Kidney glomerular epithelial cell (primary cell): ENCODE measurements at regions not wholly inside any gene's neighbourhood (a gene's known extent, or its start where the extent isn't known, plus 50 kb on each side); places are given as distances from the start of the nearest gene placed in this dataset.
"Not testable (repeated sequence)": the region's sequence is repeated elsewhere in the genome, so short reads cannot be mapped to it uniquely, and the experiment has no call there.

Experiments used
- DNase-seq: peaks from one replicate; lab custom pipeline; 2025; lab: John Stamatoyannopoulos, UW

DNA sequence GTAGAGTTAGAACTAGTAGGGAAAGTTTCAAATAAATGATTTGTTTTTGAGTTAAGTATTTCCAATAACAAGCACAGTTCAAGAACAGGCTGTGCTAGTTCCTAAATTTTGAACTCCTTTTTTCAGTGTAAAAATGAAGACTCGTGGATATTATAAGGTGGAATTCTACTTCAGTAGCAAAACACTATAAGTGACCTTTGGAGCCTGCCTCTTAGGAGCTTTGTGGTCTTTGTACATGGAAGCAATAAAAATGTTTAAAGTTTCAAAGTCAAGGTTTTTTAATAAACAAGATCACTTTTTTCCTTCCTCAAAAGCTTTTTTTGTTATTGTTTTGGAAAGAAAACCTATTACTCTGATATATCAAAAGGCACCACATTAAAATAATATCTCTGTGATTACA is 292.4 kb upstream of the VWC2 start:
- DNase-seq: no peak

DNA sequence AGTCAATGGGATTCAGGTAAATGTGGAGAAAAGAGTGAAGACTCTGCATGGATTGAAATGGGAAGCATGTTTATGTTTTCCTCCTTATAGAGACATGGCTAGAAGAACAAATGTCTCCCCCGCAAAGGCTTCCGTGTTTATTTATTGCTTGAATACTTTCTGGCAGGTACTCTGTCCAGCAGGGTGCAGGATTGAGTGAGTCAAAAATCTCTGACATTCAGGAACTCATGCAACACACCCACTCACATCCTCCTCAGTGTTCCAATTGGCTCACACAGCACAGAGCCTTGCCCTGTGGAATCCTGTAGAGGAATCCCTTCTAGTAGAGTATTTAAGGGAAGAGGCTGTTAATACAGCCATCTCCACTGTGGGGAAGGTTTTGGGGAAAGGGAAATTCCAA is 290.3 kb upstream of the VWC2 start:
- no peak for DNase-seq

DNA sequence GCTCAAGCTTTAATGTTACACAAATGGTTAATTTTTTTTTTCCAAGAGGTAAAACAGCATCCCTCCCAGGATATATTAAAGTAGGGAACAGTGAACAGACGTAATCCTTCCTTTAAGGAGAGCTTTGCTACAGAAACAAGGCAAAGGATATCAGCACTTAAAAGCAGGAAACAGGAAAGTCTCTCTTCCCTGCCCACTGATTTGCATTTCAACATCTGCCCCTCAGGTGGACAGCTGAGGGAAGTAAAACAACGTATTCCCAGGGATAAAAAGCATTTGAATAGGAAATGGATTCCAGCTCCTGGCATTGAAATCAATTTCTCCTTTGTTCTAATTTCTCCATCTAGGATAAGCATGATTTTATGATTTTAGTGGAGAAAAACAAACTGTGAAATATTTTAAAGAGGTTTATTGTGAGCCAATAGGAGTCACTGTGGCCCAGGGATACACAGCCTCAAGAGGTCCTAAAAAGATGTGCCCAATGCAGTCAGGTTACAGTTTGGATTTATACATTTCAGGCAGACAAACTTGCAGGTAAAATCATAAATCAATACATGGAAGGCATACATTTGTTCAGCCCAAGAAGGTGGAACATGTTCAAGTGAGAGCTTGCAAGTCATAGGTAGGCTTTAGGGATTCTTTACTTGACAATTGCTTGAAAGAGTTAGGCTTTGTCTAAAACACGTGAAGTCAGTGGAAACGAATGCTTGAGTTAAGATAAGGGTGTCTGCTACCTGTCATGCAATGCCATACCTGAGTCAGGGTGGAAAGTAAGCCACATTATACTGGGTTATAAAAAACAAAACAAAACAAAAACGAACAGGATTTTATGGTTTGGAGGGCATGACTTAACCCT is 286.2 kb upstream of the VWC2 start:
- DNase-seq: no peak

- DNase-seq: no peak
These were observed 285.7 kb upstream of the VWC2 start for GRCh38 chr7:49487830-49488140.

GRCh38 chr7:49488573-49488972 is 284.9 kb upstream of the VWC2 start:
- DNase-seq: no peak

- no peak for DNase-seq
These were observed 276.0 kb upstream of the VWC2 start for GRCh38 chr7:49497471-49497870.

GRCh38 chr7:49500741-49501140 is 272.7 kb upstream of the VWC2 start:
- no peak for DNase-seq

GRCh38 chr7:49507206-49507605 is 266.2 kb upstream of the VWC2 start:
- not testable (repeated sequence) for DNase-seq

GRCh38 chr7:49513911-49514310 is 259.5 kb upstream of the VWC2 start:
- no peak for DNase-seq

DNA sequence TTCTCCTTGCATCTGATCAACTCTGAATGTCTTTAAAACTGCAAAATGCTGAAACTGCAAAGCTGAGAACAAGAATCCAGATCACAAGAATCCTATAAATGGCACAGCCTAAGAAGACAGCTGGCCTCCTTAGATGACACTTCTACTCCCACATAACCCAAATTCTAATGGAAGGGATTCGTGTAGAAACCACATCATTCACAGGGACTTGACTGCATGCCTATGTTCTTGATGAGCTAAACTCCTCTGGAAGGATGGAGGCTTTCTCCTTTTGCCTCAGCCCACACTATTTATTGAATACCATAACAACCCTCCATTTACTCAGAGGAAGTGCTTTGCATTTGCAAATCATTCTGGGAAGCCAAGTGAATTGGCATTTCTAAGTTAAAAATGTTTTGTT is 252.5 kb upstream of the VWC2 start:
- DNase-seq: no peak

- DNase-seq: no peak
These were observed 251.3 kb upstream of the VWC2 start for GRCh38 chr7:49522111-49522510.

DNA sequence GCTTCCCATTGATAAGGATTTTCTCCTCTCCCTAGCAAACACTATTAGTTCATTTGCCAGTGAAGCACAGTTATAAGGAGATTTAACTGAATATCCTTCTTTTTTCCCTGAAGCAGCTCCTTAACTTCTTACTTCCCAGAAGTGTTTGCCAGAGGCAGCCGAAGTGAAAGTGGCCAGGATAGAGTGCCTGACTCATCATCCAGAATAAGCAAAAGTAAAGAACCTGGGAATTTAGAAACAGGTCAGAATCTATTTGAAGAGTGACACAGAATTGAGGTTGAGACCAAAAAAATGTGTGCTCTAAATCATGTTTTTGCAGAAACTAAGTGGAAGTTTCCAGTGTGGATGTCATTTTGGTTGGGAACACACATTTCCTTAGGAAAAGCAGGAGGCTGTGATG is 249.6 kb upstream of the VWC2 start:
- DNase-seq: no peak

DNA sequence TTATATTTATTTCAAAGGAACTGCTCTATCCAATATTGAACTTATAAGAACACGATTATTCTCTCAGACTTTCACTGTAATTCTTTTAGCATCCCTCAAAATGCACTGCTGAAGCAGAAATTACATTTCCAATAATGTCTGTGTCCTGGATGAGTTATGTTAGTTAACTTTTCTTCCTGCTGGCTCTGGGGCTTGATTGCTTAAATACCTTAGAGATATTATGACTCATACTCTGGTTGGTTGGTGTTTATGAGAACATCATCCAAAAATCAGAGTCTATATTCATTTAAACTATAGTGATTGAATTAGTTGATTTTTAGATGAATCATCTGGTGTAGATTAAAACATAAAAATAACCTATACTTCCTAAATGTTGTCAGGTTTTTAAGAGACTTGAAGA is 246.3 kb upstream of the VWC2 start:
- DNase-seq: no peak

- no peak for DNase-seq
These were observed 243.0 kb upstream of the VWC2 start for GRCh38 chr7:49530481-49530880.

DNA sequence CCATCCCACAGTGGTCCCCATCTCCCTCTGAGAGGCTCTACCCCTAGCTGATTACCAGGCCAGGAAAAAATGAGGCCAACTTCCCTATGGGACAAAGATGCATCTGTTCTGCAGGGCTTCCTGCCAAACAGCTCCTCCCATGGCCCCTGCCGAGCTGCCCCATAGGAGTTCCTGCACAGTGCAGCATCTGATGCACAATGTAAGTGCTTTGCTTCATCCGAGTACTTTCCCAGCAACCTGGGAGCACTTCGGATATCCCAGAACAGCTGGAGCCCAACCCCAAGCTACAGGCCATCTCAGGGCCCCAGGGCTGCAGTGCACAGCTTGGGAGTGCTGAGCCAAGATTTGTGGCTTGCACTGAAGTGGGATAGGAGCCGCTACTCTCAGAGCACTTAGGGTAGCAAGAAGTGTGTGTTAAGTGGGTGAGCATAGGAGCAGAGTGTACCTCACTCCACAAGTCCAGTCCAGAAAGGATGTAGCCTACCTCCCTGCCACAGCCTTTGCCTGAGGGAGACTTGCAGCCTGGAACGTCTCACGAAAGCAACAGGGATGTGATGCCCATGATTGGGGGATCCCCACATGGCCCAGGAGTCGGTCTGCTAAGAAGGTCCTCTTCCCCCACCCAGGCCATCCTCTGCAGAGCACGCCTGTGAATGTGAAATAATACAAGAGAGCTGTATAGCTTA is 209.6 kb upstream of the VWC2 start:
- DNase-seq: no peak

- no peak for DNase-seq
These were observed 209.1 kb upstream of the VWC2 start for GRCh38 chr7:49564379-49564714.

DNA sequence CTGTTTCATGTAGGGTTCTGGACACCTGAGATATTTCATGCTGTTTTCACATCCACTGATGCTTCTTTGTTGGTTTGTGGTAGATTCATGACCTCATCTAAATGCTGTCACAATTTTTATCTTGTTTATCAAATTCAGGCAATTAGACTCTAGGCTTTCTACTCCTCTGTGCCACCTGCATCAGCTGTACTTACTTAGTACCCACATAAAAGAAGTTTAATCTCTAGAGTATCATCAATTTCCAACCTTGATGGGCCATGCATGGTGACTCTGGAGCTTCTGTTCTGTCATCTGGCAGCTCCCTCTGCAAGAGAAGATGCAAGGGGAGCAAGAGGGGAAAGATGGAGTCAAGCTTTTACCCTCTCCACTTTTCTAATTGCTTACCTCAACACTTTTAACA is 195.9 kb upstream of the VWC2 start:
- DNase-seq: no peak

GRCh38 chr7:49579408-49579807 is 194.0 kb upstream of the VWC2 start:
- DNase-seq: no peak

GRCh38 chr7:49580000-49580399 is 193.4 kb upstream of the VWC2 start:
- DNase-seq: no peak

GRCh38 chr7:49580761-49581160 is 192.7 kb upstream of the VWC2 start:
- DNase-seq: no peak

DNA sequence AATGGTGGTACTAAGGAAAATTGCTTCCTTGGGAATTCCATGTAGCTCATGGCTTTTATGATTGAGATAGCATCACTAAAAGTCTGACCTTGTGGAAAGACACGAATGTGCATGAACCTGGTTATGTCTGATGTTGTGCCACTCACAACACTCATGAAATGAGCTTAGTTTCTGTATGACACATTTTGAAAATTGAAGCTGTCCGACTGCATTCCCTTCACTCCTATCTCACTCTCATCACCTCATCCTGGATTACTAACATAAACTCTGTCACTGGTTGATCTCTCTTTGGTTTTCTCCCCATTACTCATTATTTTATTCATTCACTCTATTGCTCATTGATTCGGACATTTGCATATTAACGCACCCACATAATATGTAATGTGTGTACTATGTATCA is 190.0 kb upstream of the VWC2 start:
- DNase-seq: no peak

- no peak for DNase-seq
These were observed 176.5 kb upstream of the VWC2 start for GRCh38 chr7:49596701-49597491.

DNA sequence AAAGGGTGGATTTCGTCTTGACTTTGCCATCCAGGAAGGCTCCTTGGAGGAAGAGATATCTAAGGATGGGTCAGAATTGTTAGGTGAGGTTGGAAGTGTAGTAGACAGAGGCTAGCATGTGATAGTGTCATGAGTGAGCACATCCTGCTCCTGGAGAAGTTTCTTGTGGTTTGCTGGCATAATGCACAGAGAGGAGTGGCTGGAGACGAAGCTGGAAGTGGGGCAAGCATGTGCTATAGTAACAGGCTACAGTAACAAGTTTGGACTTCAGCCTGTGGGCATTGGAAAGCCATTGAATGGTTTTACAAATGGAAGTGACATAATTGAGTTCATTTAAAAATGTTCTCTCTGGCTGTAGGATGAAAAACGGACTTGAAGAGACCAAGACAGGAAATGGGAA is 175.6 kb upstream of the VWC2 start:
- DNase-seq: no peak
